IMR-90 (cell line): ENCODE measurements at regions not wholly inside any gene's neighbourhood (a gene's known extent, or its start where the extent isn't known, plus 50 kb on each side); places are given as distances from the start of the nearest gene placed in this dataset.

Experiments
- ATAC-seq: fragments of 200-7000 bp; cut with Tn5 transposase; 2 replicates; pipeline ENCODE4 v1.9.1; 2020; ENCODE audit warnings: low read depth, mild to moderate bottlenecking, moderate library complexity
- BruUV-seq: library from RNA; stranded (reverse); fragments of 400-500 nt; replicated peaks from 2 replicates; lab custom pipeline; 2021; lab: Mats Ljungman, UMichigan
- CTCF ChIA-PET: fragments of 300-600 bp; formaldehyde crosslinking; extraction: SDS; loops from one replicate; lab custom pipeline; 2021; ENCODE audit warnings: antibody characterized with exemption; lab: Yijun Ruan, JAX
- POLR2A ChIA-PET: fragments of 300-600 bp; sonication (Branson Sonifier 250); formaldehyde crosslinking; loops from one replicate; lab custom pipeline; 2022; ENCODE audit warnings: antibody characterized with exemption; ENCODE audit not compliant: unreplicated experiment; lab: Charles Lee
- DNase-seq: peaks from one replicate; pipeline ENCODE4 v3.0.0; 2013
- H2AFZ ChIP-seq: replicated peaks from 2 replicates; pipeline ENCODE3; 2013; ENCODE audit warnings: low read length, mild to moderate bottlenecking; ENCODE audit not compliant: poor library complexity
- H2AK5ac ChIP-seq: 2 replicates; pipeline ENCODE4 v1.6.1; 2013; ENCODE audit warnings: low read depth, low read length, inconsistent platforms
- H2AK9ac ChIP-seq: replicated peaks from 2 replicates; pipeline ENCODE3; 2013; ENCODE audit warnings: mild to moderate bottlenecking, low read depth, low read length, moderate library complexity; ENCODE audit not compliant: poor library complexity
- H2BK120ac ChIP-seq: 2 replicates; pipeline ENCODE4 v1.6.1; 2013; ENCODE audit warnings: low read depth, low read length, inconsistent platforms
- H2BK15ac ChIP-seq: 3 replicates; pipeline ENCODE4 v1.6.1; 2013; ENCODE audit warnings: low read depth, low read length, inconsistent platforms
- H2BK20ac ChIP-seq: 2 replicates; pipeline ENCODE4 v1.6.1; 2013; ENCODE audit warnings: low read depth, mild to moderate bottlenecking, inconsistent platforms, low read length, moderate library complexity
- H2BK5ac ChIP-seq: 2 replicates; pipeline ENCODE4 v1.6.1; 2013; ENCODE audit warnings: mild to moderate bottlenecking, low read depth, low read length, inconsistent platforms; ENCODE audit not compliant: poor library complexity, severe bottlenecking
- H3K14ac ChIP-seq: replicated peaks from 2 replicates; pipeline ENCODE4 v1.6.1; 2013; ENCODE audit warnings: low read depth, low read length, inconsistent platforms
- H3K18ac ChIP-seq: 2 replicates; pipeline ENCODE4 v1.6.1; 2013; ENCODE audit warnings: low read depth, low read length, control low read depth
- H3K23ac ChIP-seq: 2 replicates; pipeline ENCODE4 v1.6.1; 2013; ENCODE audit warnings: low read depth, low read length, inconsistent platforms
- H3K27ac ChIP-seq: 2 replicates; pipeline ENCODE4 v1.5.1; 2013; ENCODE audit warnings: mild to moderate bottlenecking, control low read depth, low read length; ENCODE audit not compliant: insufficient read depth
- H3K27me3 ChIP-seq: 2 replicates; pipeline ENCODE4 v1.6.1; 2013; ENCODE audit warnings: low read length; ENCODE audit not compliant: control insufficient read depth, insufficient read depth
- H3K36me3 ChIP-seq: 2 replicates; pipeline ENCODE4 v1.6.1; 2013; ENCODE audit warnings: low read length, mixed read lengths; ENCODE audit not compliant: control insufficient read depth, insufficient read depth
- H3K4ac ChIP-seq: 2 replicates; pipeline ENCODE4 v1.6.1; 2013; ENCODE audit warnings: low read depth, low read length, inconsistent platforms
- H3K4me1 ChIP-seq: 2 replicates; pipeline ENCODE4 v1.6.1; 2013; ENCODE audit warnings: low read length, mixed read lengths; ENCODE audit not compliant: control insufficient read depth, insufficient read depth
- H3K4me2 ChIP-seq: 2 replicates; pipeline ENCODE4 v1.6.1; 2013; ENCODE audit warnings: low read depth, mild to moderate bottlenecking, control low read depth, low read length, moderate library complexity
- H3K4me3 ChIP-seq: 2 replicates; pipeline ENCODE4 v1.5.1; 2013; ENCODE audit warnings: low read depth, mild to moderate bottlenecking, control low read depth, low read length, moderate library complexity; ENCODE audit not compliant: insufficient read depth
- H3K56ac ChIP-seq: 2 replicates; pipeline ENCODE4 v1.6.1; 2013; ENCODE audit warnings: low read length, inconsistent platforms; ENCODE audit not compliant: insufficient read depth; ENCODE audit errors: extremely low read depth
- H3K79me1 ChIP-seq, 2 experiments: 2 replicates each; pipeline ENCODE4 v1.6.1; 2013; ENCODE audit warnings: low read length in 2 of 2, inconsistent platforms in 1 of 2, low read depth in 1 of 2
- H3K9ac ChIP-seq: 2 replicates; pipeline ENCODE4 v1.6.1; 2013; ENCODE audit warnings: low read depth, low read length, control low read depth
- H3K9me1 ChIP-seq: 2 replicates; pipeline ENCODE4 v1.6.1; 2013; ENCODE audit warnings: low read length, inconsistent platforms; ENCODE audit not compliant: insufficient read depth
- H3K9me3 ChIP-seq: 2 replicates; pipeline ENCODE4 v1.6.1; 2013; ENCODE audit warnings: low read length; ENCODE audit not compliant: control insufficient read depth, insufficient read depth
- H4K20me1 ChIP-seq: 2 replicates; pipeline ENCODE4 v1.6.1; 2013; ENCODE audit warnings: low read length, inconsistent platforms; ENCODE audit not compliant: insufficient read depth
- H4K5ac ChIP-seq: 2 replicates; pipeline ENCODE4 v1.6.1; 2013; ENCODE audit warnings: mild to moderate bottlenecking, low read depth, low read length, control low read depth
- H4K8ac ChIP-seq, 2 experiments: 2 replicates each; pipeline ENCODE4 v1.6.1; 2013; ENCODE audit warnings: low read depth in 2 of 2, low read length in 2 of 2, control low read depth in 1 of 2, inconsistent platforms in 1 of 2
- H4K91ac ChIP-seq: 2 replicates; pipeline ENCODE4 v1.6.1; 2013; ENCODE audit warnings: low read depth, low read length, inconsistent platforms; ENCODE audit not compliant: insufficient read depth
- CTCF ChIP-seq: conservative IDR thresholded peaks from 2 replicates; pipeline ENCODE4 v1.5.1; 2012; ENCODE audit warnings: mild to moderate bottlenecking, low read depth, low read length, improper control_type of control experiment
- FOS ChIP-seq: fragments of 150-350 bp; IDR thresholded peaks from 2 replicates; pipeline ENCODE4 v1.6.1; 2016; ENCODE audit warnings: low read depth, low read length
- WGBS, 2 experiments: methylation state at CpG; one replicate each; pipeline versions ENCODE4 v1.1.5 to v1.1.7; 2013; ENCODE audit warnings: missing lambda C conversion rate in 2 of 2; ENCODE audit not compliant: insufficient read length in 1 of 2; ENCODE audit errors: extremely low coverage in 2 of 2; 5-methylcytosine and 5-hydroxymethylcytosine counted together
- dilution Hi-C: fragments of 300-500 bp; cut with HindIII; formaldehyde crosslinking; loops from one replicate; pipeline ENCODE4 v1.14.3; 2018; ENCODE audit warnings: low sequenced_read_pairs; ENCODE audit not compliant: unreplicated experiment
- in situ Hi-C: fragments of 300-500 bp; cut with MboI; formaldehyde crosslinking; loops from 3 replicates; pipeline ENCODE4 v1.14.3; 2019; ENCODE audit warnings: low sequenced_read_pairs, inconsistent platforms, mixed read lengths
- intact Hi-C: fragments of 100-400 bp; cut with micrococcal nuclease; formaldehyde crosslinking; loops from 2 replicates; pipeline ENCODE4 v1.10.0; 2022

GRCh38 chr3:158906749-158907148, 104.9 kb downstream of the MFSD1 start:
- no peaks in the 10 kb centered on the region for H3K27me3 ChIP-seq
- DNase-seq (no peak), ATAC-seq (no peak)
- H3K4ac ChIP-seq, result no peak overlapping the region
- H2AFZ ChIP-seq, result no peak overlapping the region
- no TSS peak for BruUV-seq
- no peaks in the 10 kb centered on the region for H3K9me3 ChIP-seq
- no peaks in the 10 kb centered on the region for H4K20me1 ChIP-seq
- WGBS, 2 experiments, result 71% methylated on average over 1 of the region's 1 CpG; no CpG with 5 or more reads in 1 of the 2 experiments
- no peak overlapping the region for H3K56ac ChIP-seq
- H3K36me3 ChIP-seq, result no peaks in the 10 kb centered on the region
- no peak overlapping the region for H3K18ac ChIP-seq
- H3K14ac ChIP-seq, result no peak overlapping the region
- H3K4me3 ChIP-seq, result no peak overlapping the region
- no peak overlapping the region for H2BK15ac ChIP-seq
- intact Hi-C loops (no loop called here), in situ Hi-C loops (no loop called here), dilution Hi-C loops (no loop called here)
- H3K9me1 ChIP-seq, result no peaks in the 10 kb centered on the region
- H2BK120ac ChIP-seq, result no peak overlapping the region
- no peak overlapping the region for H2BK20ac ChIP-seq
- TF ChIP-seq FOS, result no peak
- no peak for TF ChIP-seq CTCF
- H3K27ac ChIP-seq, result no peak overlapping the region
- H2AK9ac ChIP-seq, result no peak overlapping the region
- H4K91ac ChIP-seq, result no peak overlapping the region
- POLR2A ChIA-PET, result no interaction called here
- H4K8ac ChIP-seq, result no peak overlapping the region
- no peak overlapping the region for H2AK5ac ChIP-seq
- H3K23ac ChIP-seq, result no peak overlapping the region
- H3K4me1 ChIP-seq, result no peaks in the 10 kb centered on the region
- no peak overlapping the region for H3K9ac ChIP-seq
- CTCF ChIA-PET, result no interaction called here
- no peak overlapping the region for H3K4me2 ChIP-seq
- no peak overlapping the region for H4K5ac ChIP-seq
- H3K79me1 ChIP-seq, result no peaks in the 10 kb centered on the region
- H2BK5ac ChIP-seq, result no peak overlapping the region
